H54 (cell line): ENCODE measurements at regions not wholly inside any gene's neighbourhood (a gene's known extent, or its start where the extent isn't known, plus 50 kb on each side); places are given as distances from the start of the nearest gene placed in this dataset.

Experiments
- DNase-seq: peaks from one replicate; pipeline ENCODE4 v3.0.0; 2011; ENCODE audit warnings: low spot score, mixed read lengths; ENCODE audit not compliant: insufficient read length
- FAIRE-seq: peaks from 3 replicates; lab custom pipeline; 2011; peaks lifted over from hg19 to GRCh38; lab: Jason Lieb, UNC
- POLR2A ChIP-seq: IDR thresholded peaks from 2 replicates; pipeline ENCODE4 v1.6.1; 2011; ENCODE audit warnings: low read depth, mild to moderate bottlenecking, low read length

DNA sequence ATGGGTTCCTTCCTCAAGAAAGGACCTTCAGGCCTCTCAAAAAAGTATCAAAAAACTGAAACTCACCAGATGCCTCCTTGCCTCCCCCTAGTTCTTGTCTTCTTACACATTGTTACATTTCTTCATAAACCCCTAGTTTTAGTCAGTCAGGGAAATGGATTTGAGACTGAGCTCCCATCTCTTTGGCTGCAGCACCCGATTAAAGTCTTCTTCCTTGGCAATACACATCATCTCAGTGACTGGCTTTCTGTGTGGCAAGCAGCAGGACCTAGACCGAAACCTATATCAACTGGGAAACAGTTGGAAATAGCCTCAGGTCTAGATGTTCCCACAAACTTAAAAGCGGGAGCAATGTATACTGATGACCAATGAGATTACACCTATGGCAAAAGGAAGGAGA is 512.2 kb upstream of the PKDCC start:
- no peak for TF ChIP-seq POLR2A
- FAIRE-seq (no peak), DNase-seq (no peak)

DNA sequence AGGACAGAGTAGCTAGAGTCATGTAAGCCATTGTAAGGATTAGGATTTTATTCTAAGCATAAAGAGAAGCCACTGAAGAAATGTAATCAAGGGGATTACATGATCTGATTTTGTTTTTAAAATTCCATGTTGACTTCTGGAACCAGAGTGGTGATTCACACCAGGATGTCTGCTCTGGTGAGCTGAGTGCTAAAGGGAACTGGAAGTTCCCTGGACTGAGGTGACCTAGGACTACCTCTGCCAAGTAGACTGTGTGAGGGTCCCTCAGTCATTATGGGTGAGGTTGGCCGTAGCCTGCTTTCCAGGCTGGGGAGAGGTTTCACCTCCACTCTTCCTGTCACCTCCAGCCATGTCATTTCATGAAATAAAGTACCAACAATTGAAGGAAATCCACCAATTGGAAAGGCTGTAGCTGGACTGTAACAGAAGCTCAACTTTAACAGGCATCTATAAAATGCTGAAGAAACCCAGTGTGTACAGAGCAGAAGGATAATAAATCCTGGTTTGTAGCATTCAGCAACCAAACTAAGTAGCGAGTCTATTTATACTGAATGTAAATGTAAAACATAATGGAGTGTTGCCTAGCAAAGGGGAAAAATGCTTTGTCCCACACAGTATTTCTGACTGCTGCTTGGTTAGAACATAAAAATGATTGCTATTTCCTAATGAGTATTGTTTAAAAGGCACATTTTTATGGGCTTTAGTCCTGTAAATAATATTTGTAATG is 507.4 kb upstream of the PKDCC start:
- FAIRE-seq, result no peak

DNA sequence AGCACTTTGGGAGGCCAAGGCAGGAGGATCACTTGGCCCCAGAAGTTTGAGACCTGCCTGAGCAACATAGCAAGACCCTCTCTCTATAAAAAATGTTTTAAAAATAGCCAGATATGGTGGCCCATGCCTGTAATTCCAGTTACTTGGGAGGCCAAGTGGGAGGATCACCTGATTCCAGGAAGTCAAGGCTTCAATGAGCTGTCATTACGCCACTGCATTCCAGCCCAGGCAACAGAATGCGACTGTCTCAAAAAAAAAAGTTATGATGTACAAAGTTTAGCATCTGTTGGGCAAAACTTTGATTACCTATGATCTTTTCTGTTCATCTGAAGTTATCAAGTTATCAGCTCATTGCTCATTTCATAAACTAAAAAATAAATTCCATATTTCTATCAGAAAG is 504.1 kb upstream of the PKDCC start:
- FAIRE-seq, result no peak
- no peak for DNase-seq
- no peak for TF ChIP-seq POLR2A

More for the DNA sequence above, 507.4 kb upstream of the PKDCC start:
- no peak for DNase-seq
- TF ChIP-seq POLR2A, result no peak

DNA sequence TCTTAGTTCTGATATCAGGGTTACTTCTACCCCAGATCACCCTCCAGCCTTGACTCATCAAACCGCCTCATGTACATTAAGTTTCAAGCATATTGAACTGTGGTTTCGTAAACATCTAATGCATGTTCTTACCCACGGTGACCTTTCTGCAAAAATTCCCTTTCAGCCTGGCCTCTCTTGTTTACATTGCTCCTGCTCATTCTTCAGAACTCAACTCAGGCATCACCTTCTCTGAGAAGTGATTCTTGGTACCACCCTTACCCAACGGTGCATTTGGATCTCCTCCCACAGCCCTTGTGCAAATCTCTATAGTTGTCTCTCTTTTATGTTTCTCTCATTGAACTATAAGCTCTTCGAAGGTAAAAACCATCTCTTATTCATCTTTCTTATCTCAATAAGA is 503.1 kb upstream of the PKDCC start:
- FAIRE-seq (no peak), DNase-seq (no peak)
- no peak for TF ChIP-seq POLR2A

DNA sequence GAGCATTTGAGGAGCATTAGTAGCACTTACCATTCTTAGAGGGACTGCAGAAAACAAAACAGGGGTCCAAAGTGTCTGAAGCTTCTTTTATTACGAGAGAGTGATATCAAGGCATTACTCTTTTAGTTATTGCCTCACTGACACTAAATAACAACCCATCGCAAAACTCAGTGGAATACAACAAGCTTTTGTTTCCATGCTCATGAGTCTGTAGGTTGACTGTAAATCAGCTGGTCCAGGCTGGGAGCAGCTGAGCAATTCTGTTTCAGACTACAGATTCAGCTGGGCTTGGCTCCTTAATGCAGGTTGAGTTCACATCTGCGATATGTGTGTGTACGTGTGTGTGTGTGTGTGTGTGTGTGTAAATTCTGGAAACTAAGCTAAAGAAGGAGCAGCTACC is 501.8 kb upstream of the PKDCC start:
- FAIRE-seq (no peak), DNase-seq (no peak)
- TF ChIP-seq POLR2A, result no peak

DNA sequence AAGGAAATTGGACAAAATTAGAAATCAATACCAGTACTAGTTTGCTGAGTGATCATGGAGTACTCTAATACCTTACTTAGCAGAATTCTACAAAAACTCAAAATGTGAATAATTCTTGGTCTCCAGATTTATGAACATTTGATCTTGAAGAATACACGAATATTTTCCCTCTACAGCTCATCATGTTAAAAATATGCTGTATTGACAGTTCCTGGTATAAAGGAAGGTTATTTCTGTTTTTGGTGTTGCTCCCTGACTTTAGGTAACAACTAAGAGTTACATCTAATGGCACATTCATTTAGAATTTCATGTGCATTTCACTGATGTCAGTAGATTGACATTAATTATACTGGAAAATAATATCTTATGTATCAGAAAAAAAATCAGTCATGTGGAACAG is 479.2 kb upstream of the PKDCC start:
- FAIRE-seq (no peak), DNase-seq (no peak)
- no peak for TF ChIP-seq POLR2A

DNA sequence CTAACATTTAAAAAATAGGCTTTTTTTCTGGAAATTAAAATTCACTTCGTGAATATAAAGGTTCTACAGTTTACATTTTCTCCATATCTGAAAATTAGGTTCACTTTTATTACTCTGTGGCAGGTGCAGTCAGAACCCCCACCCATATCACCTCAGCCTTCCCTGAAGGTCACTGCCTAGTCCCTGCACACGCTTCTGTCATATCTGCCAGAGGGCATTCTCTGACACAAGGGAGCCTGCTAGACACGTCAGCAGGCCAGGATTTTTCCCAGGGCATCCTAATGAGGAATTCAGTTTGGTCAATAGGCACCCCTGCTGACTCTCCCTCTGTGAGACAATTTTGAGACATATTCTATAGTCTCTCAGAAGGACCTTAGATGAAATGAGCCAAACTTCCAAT is 475.7 kb upstream of the PKDCC start:
- TF ChIP-seq POLR2A, result no peak
- no peak for FAIRE-seq
- no peak for DNase-seq

DNA sequence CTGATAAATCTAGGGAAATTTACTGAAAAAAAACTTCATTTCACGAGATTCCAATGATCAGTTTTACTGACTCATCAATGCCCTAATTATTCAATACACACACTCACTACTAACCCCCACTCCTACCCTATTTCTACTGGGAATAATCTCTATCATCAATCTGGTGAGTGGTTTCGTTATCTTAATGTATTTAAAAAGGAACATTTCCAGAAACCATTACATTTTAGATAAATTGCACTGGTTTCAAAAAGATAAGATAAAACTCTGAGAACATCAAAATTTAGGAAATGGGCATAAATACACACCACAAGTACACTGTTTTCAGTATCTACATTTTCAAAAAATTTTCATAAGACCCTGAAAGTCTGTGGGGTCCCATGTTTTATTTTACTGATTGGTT is 471.4 kb upstream of the PKDCC start:
- TF ChIP-seq POLR2A, result no peak
- FAIRE-seq, result no peak
- DNase-seq, result no peak

DNA sequence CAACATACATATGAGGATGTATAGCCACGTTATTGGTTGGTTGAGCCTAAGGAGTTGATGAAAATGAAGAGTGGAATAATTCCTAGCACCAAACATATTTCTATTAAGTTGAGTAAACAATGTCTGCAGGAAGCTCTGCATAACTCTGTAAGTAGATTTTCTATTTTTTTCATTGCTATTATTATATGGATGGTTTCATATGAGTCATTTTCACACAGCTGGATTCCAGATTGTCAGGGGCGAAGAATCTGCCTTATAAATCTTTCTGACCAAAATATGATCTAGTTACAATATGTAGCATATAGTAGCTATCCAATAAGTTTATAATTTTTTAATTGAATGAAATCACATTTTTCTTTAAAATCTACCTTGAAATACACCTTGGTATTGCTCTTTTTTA is 468.0 kb upstream of the PKDCC start:
- no peak for TF ChIP-seq POLR2A
- DNase-seq, result no peak

DNA sequence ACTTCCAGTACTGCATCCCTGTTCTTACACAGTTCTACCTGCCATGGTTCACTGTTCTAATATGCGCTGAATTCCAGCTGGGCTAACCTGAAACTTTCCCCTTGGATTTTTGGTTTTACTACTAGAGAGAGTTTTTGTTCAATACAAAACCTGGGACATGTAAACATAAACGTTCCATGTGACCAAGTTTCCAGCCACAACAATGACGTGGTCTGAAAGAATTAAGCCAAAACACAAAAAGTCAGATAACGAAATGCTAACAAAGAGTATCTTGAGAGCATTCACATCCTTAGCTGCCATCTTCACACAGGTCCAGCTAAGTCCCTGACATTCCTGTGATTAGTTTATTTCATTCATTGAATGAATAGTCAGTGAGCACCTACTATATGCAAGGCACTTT is 467.0 kb upstream of the PKDCC start:
- FAIRE-seq (no peak), DNase-seq (no peak)
- no peak for TF ChIP-seq POLR2A

More for the DNA sequence above, 468.0 kb upstream of the PKDCC start:
- no peak for FAIRE-seq

DNA sequence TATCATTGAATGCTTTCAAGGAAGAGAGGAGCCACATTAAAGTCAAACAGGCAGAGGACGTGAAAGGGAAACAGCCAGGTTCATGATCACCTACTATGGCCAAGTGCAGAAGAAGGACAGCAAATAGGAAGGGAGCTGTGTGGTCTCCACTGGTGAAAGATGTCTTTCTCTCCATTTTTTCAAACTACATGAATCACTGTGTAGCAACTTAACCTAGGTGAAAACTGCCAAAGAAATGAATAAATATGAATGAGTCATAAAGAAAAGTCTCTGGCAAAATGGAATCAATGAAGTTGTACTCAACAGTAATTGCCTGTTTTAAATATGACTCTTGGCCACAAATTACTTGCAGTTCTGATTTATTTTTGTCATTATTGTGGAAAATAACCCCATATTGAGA is 452.6 kb upstream of the PKDCC start:
- TF ChIP-seq POLR2A, result no peak
- DNase-seq (no peak), FAIRE-seq (no peak)

DNA sequence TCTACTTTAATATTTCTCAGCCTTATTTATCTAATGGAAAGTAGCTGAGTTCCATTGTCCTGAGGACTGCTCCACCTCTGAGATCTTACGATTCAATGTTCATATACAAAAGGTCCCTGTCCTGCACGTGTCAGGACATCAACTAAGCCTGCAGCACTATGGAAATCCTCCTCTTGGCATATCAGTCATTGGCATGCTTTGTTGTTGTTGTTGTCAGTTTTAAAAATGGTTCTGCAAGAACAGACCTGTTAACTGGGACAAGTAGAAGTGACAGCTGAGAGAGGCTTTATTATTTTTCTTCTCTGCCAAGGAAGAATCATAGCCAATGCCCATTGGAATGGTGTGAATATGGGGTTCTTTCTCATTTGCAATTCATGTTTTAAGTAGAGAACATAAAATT is 450.1 kb upstream of the PKDCC start:
- TF ChIP-seq POLR2A, result no peak
- no peak for FAIRE-seq
- no peak for DNase-seq

DNA sequence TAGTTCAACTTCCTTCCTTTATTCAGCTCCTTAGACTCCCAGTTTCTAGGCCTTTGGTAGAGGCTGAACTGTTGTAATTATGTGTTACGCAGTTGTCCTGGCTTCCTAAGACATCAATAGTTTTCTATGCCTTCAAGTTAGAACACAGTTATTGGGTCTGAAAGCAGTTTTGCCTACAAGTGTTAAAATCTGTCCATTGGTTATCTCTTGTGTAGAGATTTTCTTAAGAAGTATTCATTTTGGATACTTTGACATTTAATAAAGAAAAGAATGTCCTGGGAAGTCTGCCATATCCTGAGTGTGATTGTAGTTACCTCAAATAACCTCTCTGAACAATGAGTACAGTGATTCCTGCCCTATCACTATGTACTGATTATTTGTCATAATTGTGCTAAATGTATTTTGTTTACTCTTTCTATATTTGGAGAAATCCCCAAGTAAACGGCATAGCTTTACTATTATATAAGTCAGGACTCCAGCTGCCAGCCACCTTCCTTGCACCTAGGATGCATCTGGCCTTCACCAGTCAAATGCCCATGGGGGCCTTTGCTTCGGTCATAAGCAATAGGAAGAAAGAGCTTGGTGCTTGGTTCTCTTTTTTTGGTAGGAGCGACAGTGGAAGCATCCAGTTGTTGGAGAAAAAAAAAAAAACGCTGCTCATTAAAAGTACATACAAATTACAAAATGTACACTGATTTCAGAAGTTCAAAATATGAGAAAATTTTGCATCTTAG is 449.5 kb upstream of the PKDCC start:
- TF ChIP-seq POLR2A, result no peak
- FAIRE-seq, result no peak
- DNase-seq, result no peak

DNA sequence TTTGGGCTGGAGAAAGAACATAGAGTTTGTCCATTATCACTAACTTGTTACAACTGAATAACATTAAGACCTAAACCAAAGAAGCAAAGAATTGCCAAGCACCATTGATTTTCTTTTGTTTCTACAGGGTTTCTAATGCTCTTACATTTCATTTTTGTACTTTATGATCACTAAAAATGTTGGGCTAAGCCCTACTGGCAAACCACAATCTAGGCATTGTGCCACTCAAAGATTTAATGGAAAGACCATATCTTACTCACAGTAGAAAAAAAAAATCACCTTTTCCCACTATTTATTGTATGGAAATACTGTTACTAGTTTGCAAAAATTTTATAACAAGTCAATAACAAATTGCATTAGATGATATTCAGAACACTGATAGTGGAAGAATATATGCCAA is 447.4 kb upstream of the PKDCC start:
- DNase-seq (no peak), FAIRE-seq (no peak)
- no peak for TF ChIP-seq POLR2A

DNA sequence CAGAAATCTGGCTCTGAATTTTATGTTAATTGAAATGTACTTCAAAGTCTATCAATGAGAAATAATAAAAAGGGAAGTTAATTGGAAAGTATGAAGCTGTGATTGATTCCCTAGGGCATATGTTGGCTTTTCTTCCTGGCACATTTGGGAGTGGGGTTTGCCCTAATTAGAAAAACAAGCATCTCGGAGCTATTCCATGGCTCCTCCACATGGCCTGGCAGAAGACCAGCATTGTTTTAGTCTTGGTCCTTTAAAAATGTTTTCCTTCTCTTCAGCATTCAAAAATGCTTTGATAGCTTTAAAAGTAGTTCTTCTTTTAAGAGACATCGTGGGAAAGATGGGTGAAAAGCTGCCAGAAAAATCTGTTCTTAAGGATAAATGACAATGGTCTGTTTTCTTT is 445.5 kb upstream of the PKDCC start:
- no peak for FAIRE-seq

DNA sequence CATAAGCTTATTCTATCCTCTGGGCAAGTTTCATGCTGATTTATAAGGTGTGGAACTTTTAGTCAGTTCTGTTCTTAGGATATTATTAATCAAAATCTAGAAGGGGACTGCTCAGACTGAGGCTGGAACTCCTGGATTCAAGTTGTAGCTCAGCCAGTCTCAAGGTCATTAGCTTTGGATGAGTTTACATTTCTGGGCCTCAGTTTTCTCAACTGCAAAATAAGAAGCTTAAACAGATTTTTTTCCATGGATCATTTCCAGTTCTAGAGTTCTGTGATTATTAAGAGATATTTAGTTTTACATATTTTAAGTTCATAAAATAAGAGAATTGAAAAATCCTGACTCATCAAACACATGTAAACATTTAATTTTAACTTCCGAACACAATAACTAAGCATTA is 442.5 kb upstream of the PKDCC start:
- no peak for TF ChIP-seq POLR2A
- FAIRE-seq (no peak), DNase-seq (no peak)

More for the DNA sequence above, 445.5 kb upstream of the PKDCC start:
- TF ChIP-seq POLR2A, result no peak
- DNase-seq, result no peak
